AG09319 (cell line): ENCODE measurements at regions not wholly inside any gene's neighbourhood (a gene's known extent, or its start where the extent isn't known, plus 50 kb on each side); places are given as distances from the start of the nearest gene placed in this dataset.

Experiments used
- DNase-seq: peaks from one replicate; pipeline ENCODE4 v3.0.0-alpha.2; 2010; ENCODE audit warnings: low read depth; ENCODE audit errors: extremely low read depth
- CTCF ChIP-seq: IDR thresholded peaks from 2 replicates; pipeline ENCODE4 v1.5.1; 2011; ENCODE audit warnings: low read depth, mild to moderate bottlenecking, inconsistent platforms, low read length, moderate library complexity

- DNase-seq = no peak
- TF ChIP-seq CTCF = no peak
Observed at GRCh38 chr10:109743574-109743973, 179.7 kb downstream of the XPNPEP1 start.

- TF ChIP-seq CTCF = no peak
- no peak for DNase-seq
Observed at GRCh38 chr10:109743146-109743545, 180.2 kb downstream of the XPNPEP1 start.

GRCh38 chr10:109741712-109742111 lies 181.6 kb downstream of the XPNPEP1 start:
- DNase-seq = no peak
- no peak for TF ChIP-seq CTCF

- TF ChIP-seq CTCF = no peak
- no peak for DNase-seq
Observed at GRCh38 chr10:109740436-109740835, 182.9 kb downstream of the XPNPEP1 start.

GRCh38 chr10:109737626-109738025 lies 185.7 kb downstream of the XPNPEP1 start:
- no peak for TF ChIP-seq CTCF
- no peak for DNase-seq

- DNase-seq = no peak
- no peak for TF ChIP-seq CTCF
Observed at GRCh38 chr10:109737009-109737408, 186.3 kb downstream of the XPNPEP1 start.

GRCh38 chr10:109735776-109736175 lies 187.5 kb downstream of the XPNPEP1 start:
- DNase-seq = no peak
- no peak for TF ChIP-seq CTCF
